ENCODE measurements at regions not wholly inside any gene's neighbourhood (a gene's known extent, or its start where the extent isn't known, plus 50 kb on each side); places are given as distances from the start of the nearest gene placed in this dataset.

- H3K9ac ChIP-seq (ENCODE audit: low read length) = no peak overlapping the region
- TF ChIP-seq CTCF (IDR thresholded peaks at IDR 0.05; ENCODE audit: insufficient read depth, low read length, poor library complexity, severe bottlenecking) (no peak), EZH2phosphoT487 (conservative IDR thresholded peaks at IDR 0.05; ENCODE audit: low read length) (no peak)
- H3K36me3 ChIP-seq (ENCODE audit: low read length) = no peaks in the 10 kb centered on the region
- no peaks in the 10 kb centered on the region for H3K9me3 ChIP-seq (ENCODE audit: insufficient read depth, low read length)
- no peak overlapping the region for H3K4me3 ChIP-seq (ENCODE audit: insufficient read depth, low read length, poor library complexity, severe bottlenecking)
- no peak overlapping the region for H3K27ac ChIP-seq (ENCODE audit: low read depth, low read length)
- no peaks in the 10 kb centered on the region for H4K20me1 ChIP-seq (ENCODE audit: low read depth, low read length)
- no peak overlapping the region for H2AFZ ChIP-seq (ENCODE audit: low read depth, low read length, severe bottlenecking)
- H3F3A ChIP-seq (ENCODE audit: insufficient read depth) = no peaks in the 10 kb centered on the region
- H3K27me3 ChIP-seq (ENCODE audit: low read length) = no peaks in the 10 kb centered on the region
- H3K79me2 ChIP-seq (ENCODE audit: insufficient read depth, low read length) = no peaks in the 10 kb centered on the region
- no peak overlapping the region for H3K4me2 ChIP-seq (ENCODE audit: low read depth, low read length, poor library complexity, severe bottlenecking)
- no peaks in the 10 kb centered on the region for H3K9me2 ChIP-seq (replicated peaks; ENCODE audit: insufficient read depth, low read length)
Measured at GRCh38 chr11:98495601-98496000, 525.1 kb upstream of the CNTN5 start.

DNA sequence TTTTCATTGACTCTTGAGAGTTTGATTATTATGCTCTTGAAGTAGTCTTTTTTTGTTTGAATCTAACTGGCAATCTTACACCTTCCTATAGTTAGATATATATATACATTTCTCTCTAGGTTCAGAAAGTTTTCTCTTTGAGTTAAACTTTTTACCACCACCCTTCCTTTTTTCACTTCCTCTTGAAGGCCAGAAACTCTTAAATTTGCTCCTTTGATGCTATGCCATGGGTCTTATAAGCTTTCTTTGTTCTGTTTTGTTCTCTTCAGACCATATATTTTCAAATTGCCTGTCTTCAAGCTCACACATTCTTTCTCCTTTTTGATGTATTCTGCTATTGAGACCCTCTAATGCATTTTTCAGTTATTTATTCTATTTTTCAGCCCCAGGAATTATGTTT lies 513.5 kb upstream of the CNTN5 start:
- TF ChIP-seq EZH2phosphoT487 (conservative IDR thresholded peaks at IDR 0.05; ENCODE audit: low read length) (no peak), CTCF (IDR thresholded peaks at IDR 0.05; ENCODE audit: insufficient read depth, low read length, poor library complexity, severe bottlenecking) (no peak)
- H3K4me3 ChIP-seq (ENCODE audit: insufficient read depth, low read length, poor library complexity, severe bottlenecking) = no peak overlapping the region
- no peak overlapping the region for H3K4me2 ChIP-seq (ENCODE audit: low read depth, low read length, poor library complexity, severe bottlenecking)
- no peaks in the 10 kb centered on the region; the same call in 1 of the 2 replicates for H3K9me2 ChIP-seq (replicated peaks; ENCODE audit: insufficient read depth, low read length)
- H3K27ac ChIP-seq (ENCODE audit: low read depth, low read length) = no peak overlapping the region
- H4K20me1 ChIP-seq (ENCODE audit: low read depth, low read length) = no peaks in the 10 kb centered on the region
- H3K79me2 ChIP-seq (ENCODE audit: insufficient read depth, low read length) = no peaks in the 10 kb centered on the region
- no peak overlapping the region for H2AFZ ChIP-seq (ENCODE audit: low read depth, low read length, severe bottlenecking)
- H3K9ac ChIP-seq (ENCODE audit: low read length) = no peak overlapping the region
- no peaks in the 10 kb centered on the region for H3K27me3 ChIP-seq (ENCODE audit: low read length)
- H3K9me3 ChIP-seq (ENCODE audit: insufficient read depth, low read length) = no peaks in the 10 kb centered on the region
- no peaks in the 10 kb centered on the region for H3K36me3 ChIP-seq (ENCODE audit: low read length)
- H3F3A ChIP-seq (ENCODE audit: insufficient read depth) = no peaks in the 10 kb centered on the region

- TF ChIP-seq EZH2phosphoT487 (conservative IDR thresholded peaks at IDR 0.05; ENCODE audit: low read length) (no peak), CTCF (IDR thresholded peaks at IDR 0.05; ENCODE audit: insufficient read depth, low read length, poor library complexity, severe bottlenecking) (no peak)
- H3F3A ChIP-seq (ENCODE audit: insufficient read depth) = no peaks in the 10 kb centered on the region
- H3K4me2 ChIP-seq (ENCODE audit: low read depth, low read length, poor library complexity, severe bottlenecking) = no peak overlapping the region
Measured at GRCh38 chr11:98512938-98513337, 507.8 kb upstream of the CNTN5 start.

More at GRCh38 chr11:98512938-98513337, 507.8 kb upstream of the CNTN5 start:
- H3K9me3 ChIP-seq (ENCODE audit: insufficient read depth, low read length) = no peaks in the 10 kb centered on the region
- no peak overlapping the region for H3K4me3 ChIP-seq (ENCODE audit: insufficient read depth, low read length, poor library complexity, severe bottlenecking)
- H3K9me2 ChIP-seq (replicated peaks; ENCODE audit: insufficient read depth, low read length) = no peaks in the 10 kb centered on the region
- H3K79me2 ChIP-seq (ENCODE audit: insufficient read depth, low read length) = no peaks in the 10 kb centered on the region
- no peak overlapping the region for H3K9ac ChIP-seq (ENCODE audit: low read length)
- no peaks in the 10 kb centered on the region for H3K36me3 ChIP-seq (ENCODE audit: low read length)
- H3K27ac ChIP-seq (ENCODE audit: low read depth, low read length) = no peak overlapping the region
- no peak overlapping the region for H2AFZ ChIP-seq (ENCODE audit: low read depth, low read length, severe bottlenecking)
- H4K20me1 ChIP-seq (ENCODE audit: low read depth, low read length) = no peaks in the 10 kb centered on the region
- H3K27me3 ChIP-seq (ENCODE audit: low read length) = no peaks in the 10 kb centered on the region
